PC-9 (cell line): ENCODE measurements at regions not wholly inside any gene's neighbourhood (a gene's known extent, or its start where the extent isn't known, plus 50 kb on each side); places are given as distances from the start of the nearest gene placed in this dataset.

Source experiments
- BruUV-seq: library from RNA; stranded (reverse); fragments of 400-500 nt; replicated peaks from 2 replicates; lab custom pipeline; 2021; lab: Mats Ljungman, UMichigan
- CTCF ChIA-PET: fragments of 300-600 bp; sonication (Branson Sonifier 250); formaldehyde crosslinking; loops from one replicate; lab custom pipeline; 2022; ENCODE audit warnings: antibody characterized with exemption; lab: Charles Lee
- POLR2A ChIA-PET: fragments of 300-600 bp; sonication (Branson Sonifier 250); formaldehyde crosslinking; loops from one replicate; lab custom pipeline; 2022; ENCODE audit warnings: antibody characterized with exemption; ENCODE audit not compliant: unreplicated experiment; lab: Charles Lee
- DNase-seq, 2 experiments: peaks; one replicate each; pipeline versions ENCODE4 v3.0.0 to v3.0.0-alpha.2; 2015 to 2022; ENCODE audit warnings: mixed read lengths in 1 of 2
- H2AFZ ChIP-seq: fragments of 200-600 bp; sonication (generic); 2 replicates; pipeline ENCODE4 v1.8.1; 2017; ENCODE audit warnings: antibody characterized with exemption
- H3F3A ChIP-seq: fragments of 200-600 bp; sonication (generic); 2 replicates; pipeline ENCODE4 v1.8.1; 2017; ENCODE audit warnings: antibody characterized with exemption, mild to moderate bottlenecking, low read depth; ENCODE audit not compliant: insufficient read depth
- H3K27ac ChIP-seq: fragments of 200-600 bp; sonication (generic); 2 replicates; pipeline ENCODE4 v1.6.1; 2016; ENCODE audit warnings: mixed run types
- H3K27me3 ChIP-seq: fragments of 200-600 bp; sonication (generic); 2 replicates; pipeline ENCODE4 v1.6.1; 2016; ENCODE audit warnings: low read depth, mixed run types; ENCODE audit not compliant: insufficient read depth
- H3K36me3 ChIP-seq: fragments of 200-600 bp; sonication (generic); 2 replicates; pipeline ENCODE4 v1.6.1; 2016; ENCODE audit warnings: low read depth, mixed run types
- H3K4me1 ChIP-seq: fragments of 200-600 bp; sonication (generic); replicated peaks from 2 replicates; pipeline ENCODE4 v1.6.1; 2016; ENCODE audit warnings: mixed run types; ENCODE audit not compliant: insufficient read depth
- H3K4me2 ChIP-seq: fragments of 200-600 bp; sonication (generic); 2 replicates; pipeline ENCODE4 v1.6.1; 2017; ENCODE audit warnings: mixed run types
- H3K4me3 ChIP-seq: fragments of 200-600 bp; sonication (generic); 2 replicates; pipeline ENCODE4 v1.6.1; 2016; ENCODE audit warnings: mixed run types
- H3K79me2 ChIP-seq: fragments of 200-600 bp; sonication (generic); 2 replicates; pipeline ENCODE4 v1.6.1; 2017; ENCODE audit warnings: low read depth, mixed run types
- H3K9me2 ChIP-seq: fragments of 200-600 bp; sonication (generic); 2 replicates; pipeline ENCODE4 v1.8.1; 2017; ENCODE audit warnings: mild to moderate bottlenecking; ENCODE audit not compliant: insufficient read depth
- H3K9me3 ChIP-seq: fragments of 200-600 bp; sonication (generic); 2 replicates; pipeline ENCODE4 v1.8.1; 2016; ENCODE audit warnings: low read depth; ENCODE audit not compliant: insufficient read depth
- H4K20me1 ChIP-seq: fragments of 200-600 bp; sonication (generic); 2 replicates; pipeline ENCODE4 v1.8.1; 2017; ENCODE audit not compliant: insufficient read depth
- EZH2 ChIP-seq: fragments of 200-600 bp; sonication (generic); IDR thresholded peaks from 2 replicates; pipeline ENCODE4 v1.8.0; 2017; ENCODE audit warnings: antibody characterized with exemption, low read depth
- intact Hi-C: fragments of 100-400 bp; cut with micrococcal nuclease; formaldehyde crosslinking; loops from one replicate; pipeline ENCODE4 v1.10.0; 2022; ENCODE audit not compliant: unreplicated experiment
- TF ChIP-seq, protein P1 (sequence below): fragments of 200-600 bp; sonication (generic); conservative IDR thresholded peaks from 2 replicates; pipeline ENCODE4 v1.6.1; 2017; ENCODE audit warnings: mixed run types, antibody characterized with exemption, mild to moderate bottlenecking, moderate library complexity

DNA sequence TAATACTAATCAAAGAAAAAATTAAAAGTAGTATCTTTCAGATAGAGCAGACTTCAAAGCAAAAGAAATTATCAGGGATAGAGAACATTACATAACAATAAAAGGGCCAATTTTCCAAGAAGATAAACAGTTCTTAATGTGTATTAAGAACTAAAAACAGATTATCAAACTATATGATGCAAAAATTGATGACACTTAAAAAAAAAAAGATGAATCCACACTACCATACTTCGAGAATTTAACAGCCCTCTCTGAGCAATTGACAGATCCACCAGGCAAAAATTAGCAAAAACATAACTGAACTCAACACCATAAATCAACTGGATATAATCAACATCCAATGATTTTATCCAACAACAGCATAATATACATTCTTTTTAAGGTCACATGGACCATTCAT lies 686.5 kb downstream of the LRFN5 start:
- H3K9me2 ChIP-seq = no peaks in the 10 kb centered on the region
- H3K36me3 ChIP-seq = no peaks in the 10 kb centered on the region
- H3K4me2 ChIP-seq = no peak overlapping the region
- no peaks in the 10 kb centered on the region for H3F3A ChIP-seq
- H3K27me3 ChIP-seq = no peaks in the 10 kb centered on the region
- H3K4me3 ChIP-seq = no peak overlapping the region
- intact Hi-C loops = no loop called here
- DNase-seq = no peak
- no peaks in the 10 kb centered on the region for H4K20me1 ChIP-seq
- POLR2A ChIA-PET = no interaction called here
- TF ChIP-seq EZH2 = no peak
- TF ChIP-seq, protein P1, sequence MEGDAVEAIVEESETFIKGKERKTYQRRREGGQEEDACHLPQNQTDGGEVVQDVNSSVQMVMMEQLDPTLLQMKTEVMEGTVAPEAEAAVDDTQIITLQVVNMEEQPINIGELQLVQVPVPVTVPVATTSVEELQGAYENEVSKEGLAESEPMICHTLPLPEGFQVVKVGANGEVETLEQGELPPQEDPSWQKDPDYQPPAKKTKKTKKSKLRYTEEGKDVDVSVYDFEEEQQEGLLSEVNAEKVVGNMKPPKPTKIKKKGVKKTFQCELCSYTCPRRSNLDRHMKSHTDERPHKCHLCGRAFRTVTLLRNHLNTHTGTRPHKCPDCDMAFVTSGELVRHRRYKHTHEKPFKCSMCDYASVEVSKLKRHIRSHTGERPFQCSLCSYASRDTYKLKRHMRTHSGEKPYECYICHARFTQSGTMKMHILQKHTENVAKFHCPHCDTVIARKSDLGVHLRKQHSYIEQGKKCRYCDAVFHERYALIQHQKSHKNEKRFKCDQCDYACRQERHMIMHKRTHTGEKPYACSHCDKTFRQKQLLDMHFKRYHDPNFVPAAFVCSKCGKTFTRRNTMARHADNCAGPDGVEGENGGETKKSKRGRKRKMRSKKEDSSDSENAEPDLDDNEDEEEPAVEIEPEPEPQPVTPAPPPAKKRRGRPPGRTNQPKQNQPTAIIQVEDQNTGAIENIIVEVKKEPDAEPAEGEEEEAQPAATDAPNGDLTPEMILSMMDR = no peak
- H3K9me3 ChIP-seq = no peaks in the 10 kb centered on the region
- no peak overlapping the region for H3K27ac ChIP-seq
- CTCF ChIA-PET = no interaction called here
- no peak overlapping the region for H2AFZ ChIP-seq
- no peaks in the 10 kb centered on the region for H3K4me1 ChIP-seq
- no TSS peak for BruUV-seq
- no peaks in the 10 kb centered on the region for H3K79me2 ChIP-seq

DNA sequence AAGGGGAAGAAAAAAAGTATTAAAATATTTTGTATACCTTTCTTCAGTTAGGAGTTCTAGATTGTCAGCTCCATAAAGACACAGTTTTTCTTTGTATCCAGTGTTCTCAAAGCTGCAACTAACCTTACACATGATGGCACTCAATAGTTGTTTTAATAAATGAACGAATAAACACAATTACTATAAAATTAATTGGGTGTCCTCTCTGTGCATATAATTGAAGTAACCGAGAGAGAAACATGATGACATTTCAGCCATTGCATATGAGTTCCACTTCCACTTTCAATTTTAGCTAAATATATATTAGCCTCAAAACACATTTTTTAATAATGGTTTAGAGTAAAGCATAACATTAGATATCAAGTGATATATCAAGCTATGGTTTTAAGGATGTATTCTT lies 671.2 kb downstream of the LRFN5 start:
- Histone ChIP-seq H3K4me2 (no peak overlapping the region), H3K9me3 (no peaks in the 10 kb centered on the region), H3K4me3 (no peak overlapping the region), H3K9me2 (no peaks in the 10 kb centered on the region), H3K4me1 (no peaks in the 10 kb centered on the region), H4K20me1 (no peaks in the 10 kb centered on the region), H3F3A (no peaks in the 10 kb centered on the region), H3K27me3 (no peaks in the 10 kb centered on the region), H3K36me3 (no peaks in the 10 kb centered on the region), H2AFZ (no peak overlapping the region), H3K27ac (no peak overlapping the region), H3K79me2 (no peaks in the 10 kb centered on the region)
- DNase-seq = no peak
- ChIA-PET POLR2A (no interaction called here), CTCF (no interaction called here)
- BruUV-seq = no TSS peak
- TF ChIP-seq, protein P1 = no peak
- no peak for TF ChIP-seq EZH2
- intact Hi-C loops = no loop called here

- Histone ChIP-seq H3K4me2 (no peak overlapping the region), H4K20me1 (no peaks in the 10 kb centered on the region), H3K27ac (no peak overlapping the region), H3K4me1 (no peaks in the 10 kb centered on the region), H3K9me3 (0 out of 2 replicates have a peak, but pooled peaks cover 6% of the 10 kb centered on the region), H3K36me3 (no peaks in the 10 kb centered on the region), H3K4me3 (no peak overlapping the region), H3K9me2 (no peaks in the 10 kb centered on the region), H3K79me2 (no peaks in the 10 kb centered on the region), H3F3A (no peaks in the 10 kb centered on the region), H3K27me3 (no peaks in the 10 kb centered on the region), H2AFZ (no peak overlapping the region)
- intact Hi-C loops = no loop called here
- no TSS peak for BruUV-seq
- TF ChIP-seq, protein P1 = no peak
- TF ChIP-seq EZH2 = no peak
- DNase-seq = no peak
- ChIA-PET CTCF (no interaction called here), POLR2A (no interaction called here)
Measured at GRCh38 chr14:42269234-42269633, 662.6 kb downstream of the LRFN5 start.
